Transverse colon (tissue), 4 donors: ENCODE measurements at regions not wholly inside any gene's neighbourhood (a gene's known extent, or its start where the extent isn't known, plus 50 kb on each side); places are given as distances from the start of the nearest gene placed in this dataset.

Experiments used
- CTCF ChIP-seq, 5 experiments: fragments of 200-600 bp in 3 of 5; fragments of 450-650 bp in 2 of 5; sonication (generic) in 3 of 5; IDR thresholded peaks; 1 replicate in 2 of 5; 2 replicates in 3 of 5; pipeline ENCODE4 v1.5.1; 2016 to 2017; ENCODE audit warnings: antibody characterized with exemption in 5 of 5, inconsistent platforms in 3 of 5, mild to moderate bottlenecking in 2 of 5, moderate library complexity in 1 of 5
- EP300 ChIP-seq: sonication (generic); formaldehyde crosslinking; IDR thresholded peaks from one replicate; pipeline ENCODE4 v1.6.1; 2017; ENCODE audit warnings: antibody characterized with exemption, low read depth
- POLR2A ChIP-seq: fragments of 450-650 bp; IDR thresholded peaks from one replicate; pipeline ENCODE4 v1.6.1; 2016; ENCODE audit warnings: antibody characterized with exemption, mild to moderate bottlenecking, moderate library complexity
- POLR2AphosphoS5 ChIP-seq, 3 donors: sonication (generic); formaldehyde crosslinking; IDR thresholded peaks; one replicate each; pipeline ENCODE4 v1.6.1; 2016; ENCODE audit warnings: antibody characterized with exemption in 3 of 3

GRCh38 chr12:48276621-48277020, 73.5 kb upstream of the OR10AD1 start:
- TF ChIP-seq CTCF (IDR thresholded peaks at IDR 0.05) = no peak
- no peak for TF ChIP-seq POLR2AphosphoS5 (IDR thresholded peaks at IDR 0.05)
- TF ChIP-seq POLR2A = no peak
- TF ChIP-seq EP300 = no peak
